Esophagus muscularis mucosa (tissue), 2 donors: ENCODE measurements at regions not wholly inside any gene's neighbourhood (a gene's known extent, or its start where the extent isn't known, plus 50 kb on each side); places are given as distances from the start of the nearest gene placed in this dataset.

ENCODE experiments used
- EP300 ChIP-seq: sonication (generic); formaldehyde crosslinking; IDR thresholded peaks from one replicate; pipeline ENCODE4 v1.6.1; 2017; ENCODE audit warnings: antibody characterized with exemption
- POLR2A ChIP-seq: fragments of 450-650 bp; IDR thresholded peaks from one replicate; pipeline ENCODE4 v1.6.1; 2017; ENCODE audit warnings: antibody characterized with exemption, moderate library complexity, mild to moderate bottlenecking, low read depth

- TF ChIP-seq POLR2A (no peak), EP300 (no peak)
Measured at GRCh38 chr3:161599697-161600096, 103.1 kb downstream of the OTOL1 start.
